ENCODE measurements at regions not wholly inside any gene's neighbourhood (a gene's known extent, or its start where the extent isn't known, plus 50 kb on each side); places are given as distances from the start of the nearest gene placed in this dataset.
"Not testable (repeated sequence)": the region's sequence is repeated elsewhere in the genome, so short reads cannot be mapped to it uniquely, and the experiment has no call there.

- DNase-seq = not testable (repeated sequence)
Measured at GRCh38 chr7:5121256-5121655, 68.8 kb upstream of the WIPI2 start.

- DNase-seq = not testable (repeated sequence)
Measured at GRCh38 chr7:5131238-5131637, 58.8 kb upstream of the WIPI2 start.

DNA sequence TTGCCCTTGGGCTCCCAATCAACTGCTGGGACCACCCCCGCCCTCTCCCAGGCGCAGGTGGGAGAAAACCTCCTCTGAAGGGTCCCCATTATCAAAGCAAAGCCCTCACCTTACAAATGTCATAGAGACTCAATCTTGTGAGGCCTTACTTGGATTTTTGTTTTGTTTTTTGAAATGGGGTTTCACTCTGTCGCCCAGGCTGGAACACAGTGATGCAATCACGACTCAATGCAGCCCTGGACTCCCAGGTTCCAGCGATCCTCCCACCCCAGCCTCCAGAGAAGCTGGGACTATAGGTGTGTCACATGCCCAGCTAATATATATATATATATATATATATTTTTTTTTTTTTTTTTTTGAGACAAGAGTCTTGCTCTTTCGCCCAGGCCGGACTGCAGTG is 57.5 kb upstream of the WIPI2 start:
- no peak for DNase-seq

GRCh38 chr7:5139998-5140397 is 50.0 kb upstream of the WIPI2 start:
- DNase-seq = peak; percentile 71
